ENCODE measurements at regions not wholly inside any gene's neighbourhood (a gene's known extent, or its start where the extent isn't known, plus 50 kb on each side); places are given as distances from the start of the nearest gene placed in this dataset.
"Not testable (repeated sequence)": the region's sequence is repeated elsewhere in the genome, so short reads cannot be mapped to it uniquely, and the experiment has no call there.

DNA sequence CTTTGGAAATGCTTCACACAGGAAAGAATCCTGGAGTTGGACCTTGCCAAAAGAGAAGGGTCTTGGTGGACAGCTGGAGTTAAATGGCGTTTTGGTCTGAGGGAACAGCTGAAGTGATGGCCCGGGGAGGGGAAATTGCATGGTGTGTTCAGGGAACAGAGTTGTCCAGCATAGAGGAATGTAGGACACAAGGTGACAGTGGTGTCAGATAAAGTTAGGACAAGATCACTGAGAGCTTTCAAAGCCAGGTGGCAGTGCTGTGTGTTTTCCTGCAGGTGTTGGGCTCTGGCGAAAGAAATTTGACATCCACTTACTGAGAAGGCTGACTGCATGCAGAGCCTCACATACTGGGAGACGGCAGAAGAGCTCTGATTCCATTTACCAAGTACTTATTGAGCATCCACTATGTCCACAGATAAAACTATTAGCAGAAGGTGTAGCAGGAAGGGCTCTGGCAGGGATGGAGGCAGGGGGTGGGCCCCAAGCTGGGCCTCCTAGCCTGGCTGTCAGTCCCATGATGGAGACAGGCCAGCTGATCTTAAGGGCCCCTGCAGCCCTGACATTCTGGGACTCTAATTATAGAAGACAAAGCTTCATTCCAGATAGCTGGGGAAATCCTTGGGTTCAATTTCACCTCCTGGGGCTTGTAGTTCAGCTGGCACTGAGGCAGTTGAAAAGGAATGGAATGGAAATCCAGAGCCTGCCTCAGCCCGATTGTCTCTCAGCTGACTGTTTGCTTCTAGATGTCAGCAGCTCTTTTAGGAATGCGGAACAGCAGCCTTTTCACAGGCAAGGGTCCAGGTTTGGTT, 150.2 kb upstream of the MAMLD1 start:
- Histone ChIP-seq H3K9me3 (no peaks in the 10 kb centered on the region), H3K4me1 (peaks cover 0 to 25% (median 11%) of the 10 kb centered on the region in 9 donors), H3K4me3 (no peak overlapping the region), H3K27me3 (peaks cover 0 to 11% (median 0%) of the 10 kb centered on the region in 7 donors), H3K27ac (peak overlapping the region in 8 of 10 donors; percentile 22 to 71 (median 52)), H3K36me3 (no peaks in the 10 kb centered on the region)
- ATAC-seq (peak; percentile 80 to 94 (median 90)), DNase-seq (peak; percentile 34 to 54)
- TF ChIP-seq, protein P1, sequence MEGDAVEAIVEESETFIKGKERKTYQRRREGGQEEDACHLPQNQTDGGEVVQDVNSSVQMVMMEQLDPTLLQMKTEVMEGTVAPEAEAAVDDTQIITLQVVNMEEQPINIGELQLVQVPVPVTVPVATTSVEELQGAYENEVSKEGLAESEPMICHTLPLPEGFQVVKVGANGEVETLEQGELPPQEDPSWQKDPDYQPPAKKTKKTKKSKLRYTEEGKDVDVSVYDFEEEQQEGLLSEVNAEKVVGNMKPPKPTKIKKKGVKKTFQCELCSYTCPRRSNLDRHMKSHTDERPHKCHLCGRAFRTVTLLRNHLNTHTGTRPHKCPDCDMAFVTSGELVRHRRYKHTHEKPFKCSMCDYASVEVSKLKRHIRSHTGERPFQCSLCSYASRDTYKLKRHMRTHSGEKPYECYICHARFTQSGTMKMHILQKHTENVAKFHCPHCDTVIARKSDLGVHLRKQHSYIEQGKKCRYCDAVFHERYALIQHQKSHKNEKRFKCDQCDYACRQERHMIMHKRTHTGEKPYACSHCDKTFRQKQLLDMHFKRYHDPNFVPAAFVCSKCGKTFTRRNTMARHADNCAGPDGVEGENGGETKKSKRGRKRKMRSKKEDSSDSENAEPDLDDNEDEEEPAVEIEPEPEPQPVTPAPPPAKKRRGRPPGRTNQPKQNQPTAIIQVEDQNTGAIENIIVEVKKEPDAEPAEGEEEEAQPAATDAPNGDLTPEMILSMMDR (IDR thresholded peaks at IDR 0.05), result peak in 4 of 9 donors; percentile 18 to 38 (median 26)
- intact Hi-C loops (cut with DNase I), result no loop called here
- 27 to 31% methylated on average over 6 of the region's 6 CpGs for WGBS, 2 donors

DNA sequence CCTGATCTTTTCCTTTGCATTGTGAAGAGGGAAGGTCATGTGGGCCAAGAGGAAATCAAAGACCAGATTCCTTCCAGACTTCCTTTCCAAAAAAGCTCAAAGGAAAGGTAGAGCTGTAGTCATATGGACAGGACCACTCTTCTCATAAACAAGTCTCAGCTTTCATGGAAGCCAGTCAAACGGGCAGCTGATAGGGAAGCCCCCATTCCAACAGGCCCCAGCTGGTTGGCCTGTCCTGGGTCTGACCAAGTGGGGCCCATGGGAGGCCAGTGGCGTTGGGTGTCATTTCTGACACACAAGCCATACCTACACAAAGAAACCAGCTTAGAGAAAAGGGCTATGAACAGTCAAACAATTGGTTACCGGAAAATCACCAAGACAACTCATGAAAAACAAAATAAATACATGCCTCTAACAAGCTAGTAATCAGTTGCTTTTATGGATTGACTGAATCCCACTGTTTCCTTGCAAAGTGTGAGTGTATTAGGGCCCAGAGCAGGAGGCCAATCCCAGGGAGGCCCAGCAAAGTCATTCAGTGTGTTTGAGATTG, 149.6 kb upstream of the MAMLD1 start:
- WGBS, 2 donors, result 40 to 48% methylated on average over 3 of the region's 3 CpGs
- Histone ChIP-seq H3K9me3 (no peaks in the 10 kb centered on the region), H3K27ac (peak overlapping the region in 5 of 10 donors; percentile 52 to 71 (median 56)), H3K4me3 (no peak overlapping the region), H3K27me3 (peaks cover 0 to 4% (median 0%) of the 10 kb centered on the region in 7 donors), H3K4me1 (peaks cover 0 to 25% (median 11%) of the 10 kb centered on the region in 9 donors), H3K36me3 (no peaks in the 10 kb centered on the region)
- ATAC-seq (peak in 6 of 8 donors; percentile 7 to 28 (median 14)), DNase-seq (no peak)
- TF ChIP-seq, protein P1 (IDR thresholded peaks at IDR 0.05), result no peak
- intact Hi-C loops (cut with DNase I), result no loop called here

DNA sequence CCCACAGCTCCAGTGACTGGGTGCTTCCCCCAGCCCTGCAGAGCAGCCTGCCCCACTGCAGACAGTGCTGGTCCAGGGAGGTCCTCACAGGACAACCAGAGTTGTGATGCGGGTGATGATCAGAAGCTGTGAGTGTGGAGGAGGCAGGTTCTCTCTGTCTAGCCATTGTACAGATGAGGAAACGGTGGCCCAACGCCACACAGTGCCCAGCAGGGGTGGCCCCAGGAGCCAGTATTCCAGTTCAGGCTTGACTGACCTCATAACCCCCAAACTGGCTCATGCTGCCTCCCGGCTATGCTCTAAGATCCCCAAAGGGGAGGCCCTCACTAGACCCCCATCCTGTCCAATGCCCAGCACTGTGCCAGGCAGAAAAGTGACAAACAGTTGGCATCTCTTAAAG, 147.1 kb upstream of the MAMLD1 start:
- intact Hi-C loops (cut with DNase I); H3K27ac ChIP-seq; DNase-seq; ATAC-seq; H3K4me3 ChIP-seq; H3K9me3 ChIP-seq; H3K27me3 ChIP-seq; H3K36me3 ChIP-seq: not testable (repeated sequence)
- 80 to 93% methylated on average over 2 of the region's 4 CpGs for WGBS, 2 donors
- peaks cover 0 to 23% (median 11%) of the 10 kb centered on the region in 9 donors for H3K4me1 ChIP-seq

DNA sequence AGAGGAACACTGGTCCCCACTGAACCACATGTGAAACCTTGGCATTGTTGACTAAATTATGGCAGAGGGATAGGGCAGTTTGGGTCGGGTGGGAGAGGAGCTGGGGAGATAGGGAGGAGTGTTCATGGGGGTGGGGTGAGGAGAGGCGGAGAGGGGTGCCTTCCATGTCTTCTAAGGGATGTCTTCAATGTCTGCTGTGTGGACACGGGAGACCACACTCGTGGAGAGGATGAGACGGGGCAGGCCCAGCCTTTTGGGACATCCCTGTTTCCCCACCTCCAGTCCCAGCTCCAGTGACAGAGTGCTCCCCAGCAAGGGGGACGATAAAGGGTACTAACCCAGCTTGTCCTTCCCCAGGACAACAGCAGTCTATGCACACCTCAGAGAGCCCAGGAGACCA, 146.4 kb upstream of the MAMLD1 start:
- H3K36me3 ChIP-seq, result no peaks in the 10 kb centered on the region
- peaks cover 0 to 21% (median 11%) of the 10 kb centered on the region in 9 donors for H3K4me1 ChIP-seq
- TF ChIP-seq, protein P1 (IDR thresholded peaks at IDR 0.05), result no peak
- DNase-seq (no peak), ATAC-seq (no peak)
- H3K4me3 ChIP-seq, result no peak overlapping the region
- intact Hi-C loops (cut with DNase I), result no loop called here
- H3K27me3 ChIP-seq, result peaks cover 0 to 9% (median 0%) of the 10 kb centered on the region in 7 donors
- H3K27ac ChIP-seq, result no peak overlapping the region
- H3K9me3 ChIP-seq, result no peaks in the 10 kb centered on the region
- WGBS, 2 donors, result 89 to 92% methylated on average over 5 to 6 of the region's 6 CpGs

Data from heart right ventricle (tissue), 16 donors.